Activated CD8-positive, alpha-beta T cell treated with anti-CD3 and anti-CD28 coated beads for 36 hours (primary cell): ENCODE measurements at regions not wholly inside any gene's neighbourhood (a gene's known extent, or its start where the extent isn't known, plus 50 kb on each side); places are given as distances from the start of the nearest gene placed in this dataset.

Source experiments
- ATAC-seq: fragments of 200-7000 bp; cut with Tn5 transposase; one replicate; pipeline ENCODE4 v1.10.0; 2021; ENCODE audit warnings: mild to moderate bottlenecking, moderate library complexity
- CTCF ChIA-PET: fragments of 350-600 bp; sonication (Branson Sonifier 250); formaldehyde crosslinking; loops from one replicate; lab custom pipeline; 2021; ENCODE audit warnings: antibody characterized with exemption; lab: Charles Lee
- POLR2A ChIA-PET: fragments of 350-600 bp; sonication (Branson Sonifier 250); formaldehyde crosslinking; loops from one replicate; lab custom pipeline; 2021; ENCODE audit warnings: antibody characterized with exemption; lab: Charles Lee
- DNase-seq: peaks from one replicate; pipeline ENCODE4 v3.0.0-alpha.2; 2020
- H3K27ac Mint-ChIP-seq: one replicate; pipeline ENCODE4 v1.8.0; 2021; ENCODE audit warnings: mild to moderate bottlenecking, mixed read lengths
- H3K27me3 Mint-ChIP-seq: one replicate; pipeline ENCODE4 v1.8.0; 2021; ENCODE audit warnings: mixed read lengths
- H3K36me3 Mint-ChIP-seq: one replicate; pipeline ENCODE4 v1.8.0; 2021; ENCODE audit warnings: low read depth, mixed read lengths
- H3K4me1 Mint-ChIP-seq: one replicate; pipeline ENCODE4 v1.8.0; 2021; ENCODE audit warnings: low read depth, mixed read lengths
- H3K4me3 Mint-ChIP-seq: one replicate; pipeline ENCODE4 v1.8.0; 2021; ENCODE audit warnings: mild to moderate bottlenecking, moderate library complexity, mixed read lengths
- H3K9me3 Mint-ChIP-seq: one replicate; pipeline ENCODE4 v1.8.0; 2021; ENCODE audit warnings: mixed read lengths
- CTCF ChIP-seq: fragments of 200-600 bp; IDR thresholded peaks from one replicate; pipeline ENCODE4 v1.8.0; 2022; ENCODE audit warnings: antibody characterized with exemption, mild to moderate bottlenecking
- intact Hi-C: fragments of 100-400 bp; cut with micrococcal nuclease; formaldehyde crosslinking; loops from one replicate; pipeline ENCODE4 v1.10.0; 2022

DNA sequence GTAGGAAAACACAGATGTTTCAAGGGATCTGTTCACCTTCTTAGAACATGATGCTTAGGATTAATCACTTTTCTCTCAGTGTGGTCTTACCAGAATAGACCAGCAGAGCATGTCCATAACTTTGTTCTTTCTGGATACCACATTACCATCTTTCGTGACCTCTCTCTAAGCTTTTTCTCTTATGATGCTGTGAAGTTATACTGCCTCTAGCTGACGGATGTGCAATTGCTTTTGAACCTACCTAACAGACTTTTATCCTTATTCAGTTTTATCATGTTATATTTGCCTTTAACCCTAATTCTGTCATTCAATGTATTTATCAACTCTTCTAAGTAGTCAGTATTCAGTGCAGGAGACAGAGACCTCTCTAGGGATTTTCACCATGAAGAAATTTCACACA lies 246.7 kb downstream of the DACT1 start:
- POLR2A ChIA-PET = no interaction called here
- no peaks in the 10 kb centered on the region for H3K36me3 Mint-ChIP-seq
- DNase-seq (no peak), ATAC-seq (no peak)
- no peaks in the 10 kb centered on the region for H3K9me3 Mint-ChIP-seq
- TF ChIP-seq CTCF = no peak
- CTCF ChIA-PET = no interaction called here
- no peaks in the 10 kb centered on the region for H3K4me1 Mint-ChIP-seq
- H3K27ac Mint-ChIP-seq = no peak overlapping the region
- no peak overlapping the region for H3K4me3 Mint-ChIP-seq
- H3K27me3 Mint-ChIP-seq = peaks cover 5% of the 10 kb centered on the region
- intact Hi-C loops = no loop called here

- intact Hi-C loops = no loop called here
- Mint-ChIP-seq H3K4me1 (no peaks in the 10 kb centered on the region), H3K27me3 (peaks cover 5% of the 10 kb centered on the region), H3K27ac (no peak overlapping the region), H3K36me3 (no peaks in the 10 kb centered on the region), H3K9me3 (no peaks in the 10 kb centered on the region), H3K4me3 (no peak overlapping the region)
- DNase-seq = no peak
- CTCF ChIA-PET = no interaction called here
- TF ChIP-seq CTCF = no peak
- POLR2A ChIA-PET = no interaction called here
- ATAC-seq = no peak
Measured at GRCh38 chr14:58887931-58888330, 250.2 kb downstream of the DACT1 start.

GRCh38 chr14:58898655-58899316 lies 261.0 kb downstream of the DACT1 start:
- H3K27ac Mint-ChIP-seq = no peak overlapping the region

DNA sequence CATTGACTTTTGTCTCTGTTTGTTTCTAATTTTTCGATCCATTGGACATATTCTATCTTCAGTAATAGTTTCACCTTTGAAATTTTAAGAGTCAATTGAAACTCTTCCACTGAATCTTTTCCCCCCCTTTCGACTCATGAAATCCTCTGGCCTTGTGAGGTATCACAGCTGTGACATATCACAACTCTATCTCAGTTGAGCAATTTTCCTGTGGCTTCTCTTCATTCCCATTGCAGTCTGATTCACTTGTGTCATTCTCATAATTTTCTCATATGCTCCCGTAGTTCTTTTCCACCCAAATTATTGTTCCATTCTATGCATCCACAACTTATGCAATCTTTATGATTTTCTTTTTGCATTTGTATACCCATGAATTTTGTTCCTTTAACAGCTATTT lies 261.6 kb downstream of the DACT1 start:
- POLR2A ChIA-PET = interaction anchor here (0.6 kb wide), 1 partner anchor 8 kb away, joined by 3 read pairs; no protein-coding TSS in a partner anchor
- ATAC-seq (no peak), DNase-seq (no peak)
- CTCF ChIA-PET = no interaction called here
- no peak for TF ChIP-seq CTCF
- H3K27me3 Mint-ChIP-seq = no peaks in the 10 kb centered on the region
- H3K9me3 Mint-ChIP-seq = no peaks in the 10 kb centered on the region
- H3K4me3 Mint-ChIP-seq = no peak overlapping the region
- intact Hi-C loops = no loop called here
- no peak overlapping the region for H3K27ac Mint-ChIP-seq
- no peaks in the 10 kb centered on the region for H3K4me1 Mint-ChIP-seq
- no peaks in the 10 kb centered on the region for H3K36me3 Mint-ChIP-seq

More at GRCh38 chr14:58898655-58899316, 261.0 kb downstream of the DACT1 start:
- ATAC-seq (no peak), DNase-seq (no peak)
- TF ChIP-seq CTCF = no peak
- H3K4me1 Mint-ChIP-seq = no peaks in the 10 kb centered on the region
- no peaks in the 10 kb centered on the region for H3K9me3 Mint-ChIP-seq
- no peaks in the 10 kb centered on the region for H3K36me3 Mint-ChIP-seq
- intact Hi-C loops = no loop called here
- ChIA-PET CTCF (no interaction called here), POLR2A (interaction anchor here (0.6 kb wide), 1 partner anchor 9 kb away, joined by 3 read pairs; no protein-coding TSS in a partner anchor)
- H3K4me3 Mint-ChIP-seq = no peak overlapping the region
- H3K27me3 Mint-ChIP-seq = no peaks in the 10 kb centered on the region

DNA sequence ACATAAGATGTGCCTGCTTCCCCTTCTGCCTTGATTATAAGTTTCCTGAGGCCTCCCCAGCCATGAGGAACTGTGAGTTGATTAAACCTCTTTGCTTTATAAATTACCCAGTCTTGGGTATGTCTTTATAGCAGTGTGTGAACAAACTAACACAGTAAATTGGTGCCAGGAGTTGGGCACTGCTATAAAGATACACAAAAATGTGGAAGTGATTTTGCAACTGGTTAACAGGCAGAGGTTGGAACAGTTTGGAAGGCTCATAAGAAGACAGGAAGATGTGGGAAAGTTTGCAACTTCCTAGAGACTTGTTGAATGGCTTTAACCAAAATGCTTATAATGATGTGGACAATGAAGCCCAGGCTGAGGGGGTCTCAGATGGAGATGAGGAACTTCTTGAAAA lies 264.1 kb downstream of the DACT1 start:
- Mint-ChIP-seq H3K36me3 (no peaks in the 10 kb centered on the region), H3K27ac (no peak overlapping the region), H3K9me3 (no peaks in the 10 kb centered on the region), H3K27me3 (peaks cover 2% of the 10 kb centered on the region), H3K4me3 (no peak overlapping the region), H3K4me1 (no peaks in the 10 kb centered on the region)
- no peak for DNase-seq
- no peak for TF ChIP-seq CTCF
- intact Hi-C loops = no loop called here
- no peak for ATAC-seq
- POLR2A ChIA-PET = no interaction called here
- CTCF ChIA-PET = no interaction called here
